HUDEP-2 (cell line): ENCODE measurements at regions not wholly inside any gene's neighbourhood (a gene's known extent, or its start where the extent isn't known, plus 50 kb on each side); places are given as distances from the start of the nearest gene placed in this dataset.

Source experiments
- DNase-seq, 76 experiments: peaks; one replicate each; lab custom pipeline; 2025; ENCODE audit not compliant: unreplicated experiment in 76 of 76; lab: John Stamatoyannopoulos, UW

- no peak for DNase-seq
Measured at GRCh38 chr7:35401217-35401879, 147.4 kb upstream of the TBX20 start.

GRCh38 chr7:35399840-35400239 lies 145.9 kb upstream of the TBX20 start:
- DNase-seq: no peak

GRCh38 chr7:35399216-35399615 lies 145.3 kb upstream of the TBX20 start:
- no peak for DNase-seq

- no peak for DNase-seq
Measured at GRCh38 chr7:35398518-35398917, 144.6 kb upstream of the TBX20 start.

- no peak for DNase-seq
Measured at GRCh38 chr7:35390146-35390545, 136.2 kb upstream of the TBX20 start.

GRCh38 chr7:35389636-35390035 lies 135.7 kb upstream of the TBX20 start:
- no peak for DNase-seq

- DNase-seq: no peak
Measured at GRCh38 chr7:35386816-35387706, 133.2 kb upstream of the TBX20 start.

GRCh38 chr7:35386082-35386815 lies 132.3 kb upstream of the TBX20 start:
- no peak for DNase-seq

- no peak for DNase-seq
Measured at GRCh38 chr7:35384761-35385700, 131.1 kb upstream of the TBX20 start.

GRCh38 chr7:35380739-35381224 lies 126.9 kb upstream of the TBX20 start:
- no peak for DNase-seq

- DNase-seq: no peak
Measured at GRCh38 chr7:35379481-35379880, 125.6 kb upstream of the TBX20 start.

GRCh38 chr7:35375516-35375915 lies 121.6 kb upstream of the TBX20 start:
- no peak for DNase-seq

GRCh38 chr7:35374858-35375257 lies 121.0 kb upstream of the TBX20 start:
- no peak for DNase-seq

GRCh38 chr7:35371221-35371620 lies 117.3 kb upstream of the TBX20 start:
- DNase-seq: no peak

GRCh38 chr7:35370687-35371086 lies 116.8 kb upstream of the TBX20 start:
- no peak for DNase-seq

- peak in 1 of 76 experiments; percentile 2 for DNase-seq
Measured at GRCh38 chr7:35366167-35367155, 112.6 kb upstream of the TBX20 start.

GRCh38 chr7:35365523-35365922 lies 111.6 kb upstream of the TBX20 start:
- DNase-seq: no peak

GRCh38 chr7:35362341-35362740 lies 108.4 kb upstream of the TBX20 start:
- no peak for DNase-seq

- DNase-seq: no peak
Measured at GRCh38 chr7:35359423-35359822, 105.5 kb upstream of the TBX20 start.
